Left lung (tissue), 4 donors: ENCODE measurements at regions not wholly inside any gene's neighbourhood (a gene's known extent, or its start where the extent isn't known, plus 50 kb on each side); places are given as distances from the start of the nearest gene placed in this dataset.

ENCODE experiments used
- ATAC-seq: fragments of 200-7000 bp; cut with Tn5 transposase; one replicate; pipeline ENCODE4 v1.9.1; 2020; ENCODE audit warnings: moderate library complexity
- DNase-seq, 4 donors: peaks; one replicate each; pipeline ENCODE4 v3.0.0-alpha.2; 2013 to 2020
- H3K27ac ChIP-seq, 2 donors: fragments of 200-600 bp; sonication (generic) in 1 of 2; one replicate each; pipeline versions ENCODE4 v1.5.0 to v1.8.0; 2020 to 2021
- H3K27me3 ChIP-seq, 2 donors: fragments of 200-600 bp; sonication (generic) in 1 of 2; one replicate each; pipeline versions ENCODE4 v1.5.0 to v1.8.0; 2020 to 2021
- H3K36me3 ChIP-seq, 2 donors: fragments of 200-600 bp; sonication (generic) in 1 of 2; one replicate each; pipeline versions ENCODE4 v1.5.0 to v1.8.0; 2020 to 2021
- H3K4me1 ChIP-seq, 2 donors: fragments of 200-600 bp; one replicate each; pipeline ENCODE4 v1.8.0; 2021
- H3K4me3 ChIP-seq, 2 donors: fragments of 200-600 bp; sonication (generic) in 1 of 2; one replicate each; pipeline versions ENCODE4 v1.5.0 to v1.8.0; 2020 to 2021; ENCODE audit warnings: mild to moderate bottlenecking in 1 of 2
- H3K9me3 ChIP-seq, 2 donors: fragments of 200-600 bp; sonication (generic) in 1 of 2; one replicate each; pipeline versions ENCODE4 v1.5.0 to v1.8.0; 2020 to 2021
- CTCF ChIP-seq, 2 donors: fragments of 200-600 bp; sonication (generic) in 1 of 2; IDR thresholded peaks; one replicate each; pipeline versions ENCODE4 v1.5.0 to v1.8.0; 2021; ENCODE audit warnings: antibody characterized with exemption in 2 of 2
- intact Hi-C, 2 donors: fragments of 100-400 bp; cut with DNase I; formaldehyde crosslinking; loops; one replicate each; pipeline versions ENCODE4 v1.11.2 to v1.14.2; 2022
- donor health status: DM: no; HTN: yes; CAD: no.
- donor health status: DM: no; HTN: no; CAD: no.

GRCh38 chr2:118348380-118349034 is 260.2 kb downstream of the INSIG2 start:
- ATAC-seq (no peak), DNase-seq (no peak)
- H3K36me3 ChIP-seq = no peaks in the 10 kb centered on the region
- H3K4me1 ChIP-seq = no peaks in the 10 kb centered on the region
- no peak overlapping the region for H3K27ac ChIP-seq
- H3K4me3 ChIP-seq = no peak overlapping the region
- no peaks in the 10 kb centered on the region for H3K9me3 ChIP-seq
- intact Hi-C loops = no loop called here
- TF ChIP-seq CTCF (IDR thresholded peaks at IDR 0.05) = no peak
- H3K27me3 ChIP-seq = no peaks in the 10 kb centered on the region

- H3K4me1 ChIP-seq = no peaks in the 10 kb centered on the region
- no peaks in the 10 kb centered on the region for H3K9me3 ChIP-seq
- ATAC-seq = no peak
- no peak for DNase-seq
- no peak for TF ChIP-seq CTCF (IDR thresholded peaks at IDR 0.05)
- no peaks in the 10 kb centered on the region for H3K27me3 ChIP-seq
- H3K36me3 ChIP-seq = no peaks in the 10 kb centered on the region
- H3K4me3 ChIP-seq = no peak overlapping the region
- no peak overlapping the region for H3K27ac ChIP-seq
- intact Hi-C loops = no loop called here
Observed at GRCh38 chr2:118345465-118345864, 257.2 kb downstream of the INSIG2 start.

GRCh38 chr2:118340103-118340502 is 251.8 kb downstream of the INSIG2 start:
- Histone ChIP-seq H3K4me1 (no peaks in the 10 kb centered on the region), H3K36me3 (no peaks in the 10 kb centered on the region), H3K4me3 (no peak overlapping the region), H3K27ac (no peak overlapping the region), H3K27me3 (no peaks in the 10 kb centered on the region), H3K9me3 (peaks cover 0 to 6% of the 10 kb centered on the region in 2 donors)
- no peak for TF ChIP-seq CTCF (IDR thresholded peaks at IDR 0.05)
- ATAC-seq (no peak), DNase-seq (no peak)
- intact Hi-C loops = no loop called here

- H3K4me1 ChIP-seq = no peaks in the 10 kb centered on the region
- intact Hi-C loops = no loop called here
- H3K27ac ChIP-seq = no peak overlapping the region
- DNase-seq (no peak), ATAC-seq (no peak)
- H3K4me3 ChIP-seq = no peak overlapping the region
- peaks cover 0 to 6% of the 10 kb centered on the region in 2 donors for H3K9me3 ChIP-seq
- H3K27me3 ChIP-seq = no peaks in the 10 kb centered on the region
- H3K36me3 ChIP-seq = no peaks in the 10 kb centered on the region
- no peak for TF ChIP-seq CTCF (IDR thresholded peaks at IDR 0.05)
Observed at GRCh38 chr2:118339386-118339785, 251.1 kb downstream of the INSIG2 start.

GRCh38 chr2:118333664-118334063 is 245.4 kb downstream of the INSIG2 start:
- ATAC-seq (no peak), DNase-seq (no peak)
- intact Hi-C loops = no loop called here
- Histone ChIP-seq H3K27ac (no peak overlapping the region), H3K27me3 (no peaks in the 10 kb centered on the region), H3K4me1 (no peaks in the 10 kb centered on the region), H3K4me3 (no peak overlapping the region), H3K36me3 (no peaks in the 10 kb centered on the region), H3K9me3 (no peaks in the 10 kb centered on the region)
- no peak for TF ChIP-seq CTCF (IDR thresholded peaks at IDR 0.05)
